ENCODE measurements at regions not wholly inside any gene's neighbourhood (a gene's known extent, or its start where the extent isn't known, plus 50 kb on each side); places are given as distances from the start of the nearest gene placed in this dataset.

GRCh38 chr18:51952844-51953243, 387.2 kb upstream of the DCC start:
- no peaks in the 10 kb centered on the region for H3K9me3 ChIP-seq
- TF ChIP-seq CTCF (IDR thresholded peaks at IDR 0.05): no peak
- H3K4me3 ChIP-seq: no peak overlapping the region
- H3K4me1 ChIP-seq: no peaks in the 10 kb centered on the region
- no peak overlapping the region for H3K27ac ChIP-seq
- DNase-seq: no peak
- no peaks in the 10 kb centered on the region for H3K36me3 ChIP-seq
- intact Hi-C loops (cut with DNase I): no loop called here
- ATAC-seq: no peak
- H3K27me3 ChIP-seq (ENCODE audit: low read depth): no peaks in the 10 kb centered on the region

DNA sequence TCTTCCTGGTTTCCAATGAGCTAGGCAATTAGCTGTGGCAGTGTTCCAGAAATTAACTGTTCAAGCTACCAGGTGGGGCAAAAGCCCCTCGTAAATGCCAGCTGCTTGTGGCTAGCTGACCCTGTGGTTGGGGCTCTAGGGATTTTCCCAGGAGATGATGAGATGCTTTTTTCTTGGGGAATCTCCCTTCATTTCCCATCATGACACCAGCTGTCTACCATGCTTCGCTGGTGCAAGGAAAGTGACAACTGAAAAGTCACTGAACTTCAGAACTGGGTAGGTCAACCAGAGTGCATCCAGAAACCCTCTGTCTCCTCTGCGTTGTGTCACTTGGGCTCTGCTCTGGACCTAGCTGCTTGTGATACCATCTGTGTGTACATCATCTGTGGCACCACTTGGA, 386.5 kb upstream of the DCC start:
- Histone ChIP-seq H3K9me3 (no peaks in the 10 kb centered on the region), H3K4me1 (no peaks in the 10 kb centered on the region), H3K36me3 (no peaks in the 10 kb centered on the region), H3K27ac (no peak overlapping the region), H3K27me3 (ENCODE audit: low read depth) (no peaks in the 10 kb centered on the region), H3K4me3 (no peak overlapping the region)
- intact Hi-C loops (cut with DNase I): no loop called here
- no peak for DNase-seq
- no peak for TF ChIP-seq CTCF (IDR thresholded peaks at IDR 0.05)
- no peak for ATAC-seq

- DNase-seq: no peak
- ATAC-seq: no peak
- Histone ChIP-seq H3K27me3 (ENCODE audit: low read depth) (no peaks in the 10 kb centered on the region), H3K4me1 (no peaks in the 10 kb centered on the region), H3K9me3 (no peaks in the 10 kb centered on the region), H3K4me3 (no peak overlapping the region), H3K36me3 (no peaks in the 10 kb centered on the region), H3K27ac (no peak overlapping the region)
- no peak for TF ChIP-seq CTCF (IDR thresholded peaks at IDR 0.05)
- intact Hi-C loops (cut with DNase I): no loop called here
These were observed 384.9 kb upstream of the DCC start for GRCh38 chr18:51955136-51955535.

- Histone ChIP-seq H3K9me3 (no peaks in the 10 kb centered on the region), H3K4me3 (no peak overlapping the region), H3K27ac (no peak overlapping the region), H3K4me1 (no peaks in the 10 kb centered on the region), H3K36me3 (no peaks in the 10 kb centered on the region), H3K27me3 (ENCODE audit: low read depth) (no peaks in the 10 kb centered on the region)
- DNase-seq (no peak), ATAC-seq (no peak)
- intact Hi-C loops (cut with DNase I): no loop called here
- TF ChIP-seq CTCF (IDR thresholded peaks at IDR 0.05): no peak
These were observed 383.0 kb upstream of the DCC start for GRCh38 chr18:51957001-51957400.

DNA sequence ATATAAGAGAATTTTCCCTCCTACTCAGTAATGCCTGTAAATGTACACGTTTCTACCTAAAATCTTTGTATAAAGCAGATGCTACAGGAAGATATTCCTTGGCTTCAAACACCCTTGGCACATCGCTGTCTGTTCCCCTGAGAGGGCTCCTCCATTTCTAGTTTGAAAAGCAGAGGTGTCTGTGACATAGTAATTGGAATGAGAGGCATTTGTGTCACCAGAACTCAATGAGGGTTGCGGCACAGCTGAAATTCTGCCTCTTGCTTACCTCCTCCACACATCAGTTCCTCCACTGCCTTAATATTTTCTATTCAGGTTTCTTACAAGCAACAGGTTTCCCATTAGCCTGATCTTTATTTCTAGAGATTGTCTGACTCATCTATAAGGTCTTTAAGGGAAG, 359.9 kb upstream of the DCC start:
- Histone ChIP-seq H3K4me1 (no peaks in the 10 kb centered on the region), H3K27me3 (ENCODE audit: low read depth) (no peaks in the 10 kb centered on the region), H3K4me3 (no peak overlapping the region), H3K9me3 (no peaks in the 10 kb centered on the region), H3K27ac (no peak overlapping the region), H3K36me3 (no peaks in the 10 kb centered on the region)
- intact Hi-C loops (cut with DNase I): no loop called here
- DNase-seq (no peak), ATAC-seq (no peak)
- TF ChIP-seq CTCF (IDR thresholded peaks at IDR 0.05): no peak

DNA sequence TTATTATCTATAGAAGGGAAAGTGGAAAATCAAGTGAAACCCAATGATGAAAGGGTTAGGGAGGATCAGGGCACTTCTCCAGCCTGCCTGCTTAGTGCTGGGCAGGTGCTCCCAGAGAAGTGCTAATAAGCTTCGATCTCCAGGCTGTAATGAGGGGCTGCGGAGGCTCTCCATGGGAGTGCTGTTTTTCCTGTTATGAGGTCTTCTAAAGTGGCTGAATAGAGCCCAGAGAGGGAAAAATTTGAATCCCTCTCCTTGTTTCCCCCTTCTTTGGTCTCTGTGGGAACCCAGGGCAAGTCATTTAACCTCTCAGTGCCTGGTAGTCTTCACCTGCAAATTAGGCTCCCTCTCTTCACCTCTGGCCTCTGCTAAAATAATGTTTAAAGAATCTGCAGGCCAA, 351.7 kb upstream of the DCC start:
- ATAC-seq: no peak
- TF ChIP-seq CTCF (IDR thresholded peaks at IDR 0.05): no peak
- intact Hi-C loops (cut with DNase I): no loop called here

More for the DNA sequence above, 351.7 kb upstream of the DCC start:
- H3K27ac ChIP-seq: no peak overlapping the region
- no peak overlapping the region for H3K4me3 ChIP-seq
- no peaks in the 10 kb centered on the region for H3K9me3 ChIP-seq
- no peak for DNase-seq
- H3K27me3 ChIP-seq (ENCODE audit: low read depth): no peaks in the 10 kb centered on the region
- no peaks in the 10 kb centered on the region for H3K4me1 ChIP-seq
- H3K36me3 ChIP-seq: no peaks in the 10 kb centered on the region

All from lower lobe of right lung (tissue), 2 donors.